Caco-2 (cell line): ENCODE measurements at regions not wholly inside any gene's neighbourhood (a gene's known extent, or its start where the extent isn't known, plus 50 kb on each side); places are given as distances from the start of the nearest gene placed in this dataset.

Experiments used
- BruUV-seq: library from RNA; stranded (reverse); fragments of 400-500 nt; replicated peaks from 2 replicates; lab custom pipeline; 2021; lab: Mats Ljungman, UMichigan
- CTCF ChIA-PET: fragments of 300-600 bp; sonication (Branson Sonifier 250); formaldehyde crosslinking; loops from one replicate; lab custom pipeline; 2022; ENCODE audit warnings: antibody characterized with exemption; lab: Charles Lee
- POLR2A ChIA-PET: fragments of 300-600 bp; sonication (Branson Sonifier 250); formaldehyde crosslinking; loops from one replicate; lab custom pipeline; 2022; ENCODE audit warnings: antibody characterized with exemption; lab: Charles Lee
- DNase-seq, 2 experiments: peaks; one replicate each; pipeline versions ENCODE4 v3.0.0 to v3.0.0-alpha.2; 2020 to 2022
- H3K27me3 ChIP-seq: replicated peaks from 2 replicates; pipeline ENCODE4 v1.6.0; 2011; ENCODE audit warnings: low read length; ENCODE audit not compliant: control insufficient read depth, insufficient read depth
- H3K36me3 ChIP-seq: 2 replicates; pipeline ENCODE4 v1.5.1; 2011; ENCODE audit warnings: low read length; ENCODE audit not compliant: control insufficient read depth, insufficient read depth
- H3K4me1 ChIP-seq: fragments of 250-450 bp; sonication (Bioruptor Pico); 2 replicates; pipeline ENCODE4 v1.5.1; 2020; ENCODE audit warnings: mild to moderate bottlenecking
- H3K4me3 ChIP-seq: 2 replicates; pipeline ENCODE4 v1.5.1; 2011; ENCODE audit warnings: low read depth, mild to moderate bottlenecking, control low read depth, low read length
- H3K9me3 ChIP-seq: fragments of 250-450 bp; sonication (Bioruptor Pico); 2 replicates; pipeline ENCODE4 v1.5.1; 2020; ENCODE audit warnings: mild to moderate bottlenecking, moderate library complexity
- H3K27ac Mint-ChIP-seq: one replicate; pipeline ENCODE4 v1.8.0; 2022; ENCODE audit warnings: mixed read lengths; ENCODE audit not compliant: unreplicated experiment
- H3K27me3 Mint-ChIP-seq: one replicate; pipeline ENCODE4 v1.8.0; 2022; ENCODE audit warnings: mixed read lengths; ENCODE audit not compliant: insufficient read depth, unreplicated experiment
- H3K36me3 Mint-ChIP-seq: one replicate; pipeline ENCODE4 v1.8.0; 2022; ENCODE audit warnings: mild to moderate bottlenecking, mixed read lengths; ENCODE audit not compliant: insufficient read depth, unreplicated experiment
- H3K4me1 Mint-ChIP-seq: one replicate; pipeline ENCODE4 v1.8.0; 2022; ENCODE audit warnings: low read depth, mixed read lengths; ENCODE audit not compliant: unreplicated experiment
- H3K4me3 Mint-ChIP-seq: one replicate; pipeline ENCODE4 v1.8.0; 2022; ENCODE audit warnings: mild to moderate bottlenecking, moderate library complexity, mixed read lengths; ENCODE audit not compliant: unreplicated experiment
- H3K9me3 Mint-ChIP-seq: one replicate; pipeline ENCODE4 v1.8.0; 2022; ENCODE audit warnings: mixed read lengths; ENCODE audit not compliant: unreplicated experiment
- intact Hi-C: fragments of 100-400 bp; cut with micrococcal nuclease; formaldehyde crosslinking; loops from one replicate; pipeline ENCODE4 v1.10.0; 2022; ENCODE audit not compliant: unreplicated experiment
- TF ChIP-seq, protein P1 (sequence below), 2 experiments: fragments of 200-600 bp in 1 of 2; IDR thresholded peaks; 1 replicate in 1 of 2; 2 replicates in 1 of 2; pipeline versions ENCODE4 v1.5.1 to v1.8.0; 2011 to 2022; ENCODE audit warnings: antibody characterized with exemption in 1 of 2, control low read depth in 1 of 2, inconsistent platforms in 1 of 2, low read depth in 1 of 2, low read length in 1 of 2, mild to moderate bottlenecking in 1 of 2, moderate library complexity in 1 of 2; ENCODE audit not compliant: insufficient read depth in 1 of 2, severe bottlenecking in 1 of 2, unreplicated experiment in 1 of 2

- no peaks in the 10 kb centered on the region for H3K36me3 ChIP-seq
- H3K4me1 ChIP-seq = no peaks in the 10 kb centered on the region
- intact Hi-C loops = no loop called here
- CTCF ChIA-PET = interaction anchor here (0.6 kb wide), 1 partner anchor 539 kb away, joined by 5 read pairs; no protein-coding TSS in a partner anchor
- no peak for DNase-seq
- H3K4me3 ChIP-seq = no peak overlapping the region
- Mint-ChIP-seq H3K27me3 (no peaks in the 10 kb centered on the region), H3K27ac (no peak overlapping the region), H3K4me3 (no peak overlapping the region), H3K9me3 (peaks cover 20% of the 10 kb centered on the region), H3K4me1 (no peaks in the 10 kb centered on the region), H3K36me3 (no peaks in the 10 kb centered on the region)
- H3K27me3 ChIP-seq = no peaks in the 10 kb centered on the region
- POLR2A ChIA-PET = no interaction called here
- no peaks in the 10 kb centered on the region; the same call in 1 of the 2 replicates for H3K9me3 ChIP-seq
- TF ChIP-seq, protein P1, sequence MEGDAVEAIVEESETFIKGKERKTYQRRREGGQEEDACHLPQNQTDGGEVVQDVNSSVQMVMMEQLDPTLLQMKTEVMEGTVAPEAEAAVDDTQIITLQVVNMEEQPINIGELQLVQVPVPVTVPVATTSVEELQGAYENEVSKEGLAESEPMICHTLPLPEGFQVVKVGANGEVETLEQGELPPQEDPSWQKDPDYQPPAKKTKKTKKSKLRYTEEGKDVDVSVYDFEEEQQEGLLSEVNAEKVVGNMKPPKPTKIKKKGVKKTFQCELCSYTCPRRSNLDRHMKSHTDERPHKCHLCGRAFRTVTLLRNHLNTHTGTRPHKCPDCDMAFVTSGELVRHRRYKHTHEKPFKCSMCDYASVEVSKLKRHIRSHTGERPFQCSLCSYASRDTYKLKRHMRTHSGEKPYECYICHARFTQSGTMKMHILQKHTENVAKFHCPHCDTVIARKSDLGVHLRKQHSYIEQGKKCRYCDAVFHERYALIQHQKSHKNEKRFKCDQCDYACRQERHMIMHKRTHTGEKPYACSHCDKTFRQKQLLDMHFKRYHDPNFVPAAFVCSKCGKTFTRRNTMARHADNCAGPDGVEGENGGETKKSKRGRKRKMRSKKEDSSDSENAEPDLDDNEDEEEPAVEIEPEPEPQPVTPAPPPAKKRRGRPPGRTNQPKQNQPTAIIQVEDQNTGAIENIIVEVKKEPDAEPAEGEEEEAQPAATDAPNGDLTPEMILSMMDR (IDR thresholded peaks at IDR 0.05; ENCODE audit: insufficient read depth in 1 of 2, low read depth in 1 of 2, low read length in 1 of 2, severe bottlenecking in 1 of 2, unreplicated experiment in 1 of 2) = no peak
- BruUV-seq = no TSS peak
Measured at GRCh38 chr5:143721925-143722324, 90.0 kb upstream of the HMHB1 start.

DNA sequence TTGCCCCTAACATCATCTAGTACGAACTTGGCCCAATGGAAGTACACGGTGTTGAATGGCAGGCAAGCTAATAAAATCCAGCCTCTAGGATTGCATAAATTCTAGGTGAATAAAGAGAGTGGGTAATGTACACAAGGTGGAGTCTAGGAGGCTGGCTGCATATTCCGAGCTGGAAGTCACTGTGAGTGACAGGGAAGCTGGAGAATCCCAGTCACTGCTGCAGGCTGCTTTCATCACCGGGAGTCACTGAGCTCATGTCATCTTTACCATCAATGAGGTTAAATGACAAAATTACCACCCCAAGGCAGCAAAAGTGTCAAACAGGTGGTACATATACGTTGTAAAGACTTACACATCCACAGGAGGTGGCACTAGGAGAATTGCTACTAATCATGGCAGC is 91.3 kb upstream of the HMHB1 start:
- no peak overlapping the region for H3K27ac Mint-ChIP-seq
- intact Hi-C loops = no loop called here

GRCh38 chr5:143717400-143717799 is 94.6 kb upstream of the HMHB1 start:
- Mint-ChIP-seq H3K36me3 (no peaks in the 10 kb centered on the region), H3K4me1 (no peaks in the 10 kb centered on the region), H3K27ac (no peak overlapping the region), H3K4me3 (no peak overlapping the region), H3K9me3 (no peaks in the 10 kb centered on the region), H3K27me3 (no peaks in the 10 kb centered on the region)
- H3K4me3 ChIP-seq = no peak overlapping the region
- POLR2A ChIA-PET = no interaction called here
- no peaks in the 10 kb centered on the region for H3K27me3 ChIP-seq
- TF ChIP-seq, protein P1 (IDR thresholded peaks at IDR 0.05; ENCODE audit: insufficient read depth in 1 of 2, low read depth in 1 of 2, low read length in 1 of 2, severe bottlenecking in 1 of 2, unreplicated experiment in 1 of 2) = no peak
- intact Hi-C loops = no loop called here
- H3K4me1 ChIP-seq = no peaks in the 10 kb centered on the region
- BruUV-seq = no TSS peak
- no peaks in the 10 kb centered on the region for H3K36me3 ChIP-seq
- no peaks in the 10 kb centered on the region for H3K9me3 ChIP-seq
- CTCF ChIA-PET = no interaction called here
- no peak for DNase-seq

More for the DNA sequence above, 91.3 kb upstream of the HMHB1 start:
- no peaks in the 10 kb centered on the region for H3K27me3 ChIP-seq
- Mint-ChIP-seq H3K4me1 (no peaks in the 10 kb centered on the region), H3K36me3 (no peaks in the 10 kb centered on the region), H3K4me3 (no peak overlapping the region), H3K9me3 (peaks cover 20% of the 10 kb centered on the region), H3K27me3 (no peaks in the 10 kb centered on the region)
- H3K4me3 ChIP-seq = no peak overlapping the region
- CTCF ChIA-PET = no interaction called here
- no peaks in the 10 kb centered on the region for H3K4me1 ChIP-seq
- no peaks in the 10 kb centered on the region for H3K36me3 ChIP-seq
- H3K9me3 ChIP-seq = no peaks in the 10 kb centered on the region; the same call in 1 of the 2 replicates
- BruUV-seq = no TSS peak
- DNase-seq = no peak
- POLR2A ChIA-PET = no interaction called here
- TF ChIP-seq, protein P1 (IDR thresholded peaks at IDR 0.05; ENCODE audit: insufficient read depth in 1 of 2, low read depth in 1 of 2, low read length in 1 of 2, severe bottlenecking in 1 of 2, unreplicated experiment in 1 of 2) = no peak
